ENCODE measurements at regions not wholly inside any gene's neighbourhood (a gene's known extent, or its start where the extent isn't known, plus 50 kb on each side); places are given as distances from the start of the nearest gene placed in this dataset.

DNA sequence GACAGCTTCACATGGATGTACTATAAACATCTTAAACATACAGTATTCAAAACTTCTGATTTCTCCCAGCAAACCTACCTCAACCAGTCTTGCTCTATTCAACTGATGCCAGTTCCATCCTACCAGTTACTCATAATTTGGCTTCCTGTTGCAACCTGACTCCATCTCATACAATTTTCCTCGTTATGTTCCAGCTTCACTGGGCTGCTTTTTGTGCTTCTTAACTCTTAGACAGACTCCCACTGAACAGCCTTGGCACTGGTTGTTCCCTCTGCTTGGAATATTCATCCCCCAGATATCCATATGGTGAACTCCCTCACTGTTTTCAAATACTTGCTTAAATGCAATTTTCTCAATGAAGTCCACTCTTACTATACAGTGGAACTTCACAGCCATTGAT, 249.2 kb downstream of the AEBP2 start:
- Mint-ChIP-seq H3K27ac (no peak overlapping the region), H3K9me3 (no peaks in the 10 kb centered on the region), H3K4me3 (ENCODE audit: low read depth) (no peak overlapping the region), H3K36me3 (ENCODE audit: low read depth) (no peaks in the 10 kb centered on the region), H3K4me1 (ENCODE audit: low read depth) (peaks cover 11% of the 10 kb centered on the region), H3K27me3 (ENCODE audit: low read depth) (peaks cover 4% of the 10 kb centered on the region)
- intact Hi-C loops (cut with micrococcal nuclease): no loop called here
- DNase-seq (ENCODE audit: low spot score): no peak

DNA sequence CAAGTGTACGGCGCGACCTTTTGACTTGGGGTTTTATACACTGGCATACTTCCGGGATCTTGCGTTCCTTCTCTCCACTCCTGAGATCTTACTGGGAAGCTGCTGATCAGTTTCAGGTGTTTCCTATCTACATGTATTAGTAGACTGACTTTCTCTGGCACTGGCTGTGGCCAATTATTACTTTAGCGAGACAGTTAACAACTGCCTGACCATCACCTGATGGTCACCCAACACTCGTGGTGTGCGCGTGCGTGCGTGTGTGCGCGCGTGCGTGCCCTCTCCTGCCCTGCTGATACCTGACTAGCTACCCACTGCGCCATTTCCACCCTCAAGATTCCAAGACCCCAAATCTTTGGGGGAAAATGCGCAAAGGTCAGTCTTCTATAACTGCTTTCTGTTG, 249.9 kb downstream of the AEBP2 start:
- intact Hi-C loops (cut with micrococcal nuclease): no loop called here

DNA sequence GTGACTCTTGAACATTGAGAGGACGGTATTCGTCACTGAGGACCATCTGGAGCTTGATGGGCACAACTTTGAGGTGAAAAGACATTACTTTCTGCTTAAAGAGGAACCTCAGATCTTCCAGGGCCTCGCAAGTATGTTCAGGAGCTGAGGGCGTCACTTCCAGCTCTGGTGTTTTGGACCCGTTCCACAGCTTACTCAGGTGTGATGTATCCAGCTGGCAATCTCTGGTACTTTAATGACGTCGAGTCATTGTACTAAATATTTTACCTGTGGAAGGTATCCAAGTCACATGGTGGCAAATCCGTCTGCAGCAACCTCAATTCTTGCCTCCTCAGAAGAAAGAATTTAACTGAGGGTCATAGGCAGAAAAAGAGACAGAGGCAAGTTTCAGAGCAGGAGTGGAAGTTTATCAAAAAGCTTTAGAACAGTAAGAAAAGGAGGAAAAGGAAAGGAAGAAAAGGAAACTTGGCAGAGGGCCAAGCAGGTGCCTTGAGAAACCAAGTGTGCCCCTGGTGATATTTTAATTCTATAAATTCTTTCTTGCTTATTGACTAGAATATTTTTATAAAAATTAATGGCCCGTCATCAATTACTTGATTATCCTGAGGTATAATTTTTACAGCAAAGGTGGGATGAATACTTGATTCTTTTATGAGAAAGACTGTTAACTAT, 250.6 kb downstream of the AEBP2 start:
- no peak overlapping the region for H3K27ac Mint-ChIP-seq
- H3K4me3 Mint-ChIP-seq (ENCODE audit: low read depth): no peak overlapping the region
- intact Hi-C loops (cut with micrococcal nuclease): no loop called here

More for the DNA sequence above, 249.9 kb downstream of the AEBP2 start:
- Mint-ChIP-seq H3K4me3 (ENCODE audit: low read depth) (no peak overlapping the region), H3K36me3 (ENCODE audit: low read depth) (no peaks in the 10 kb centered on the region), H3K4me1 (ENCODE audit: low read depth) (peaks cover 10% of the 10 kb centered on the region), H3K27me3 (ENCODE audit: low read depth) (peaks cover 4% of the 10 kb centered on the region), H3K9me3 (no peaks in the 10 kb centered on the region), H3K27ac (no peak overlapping the region)
- DNase-seq (ENCODE audit: low spot score): no peak

DNA sequence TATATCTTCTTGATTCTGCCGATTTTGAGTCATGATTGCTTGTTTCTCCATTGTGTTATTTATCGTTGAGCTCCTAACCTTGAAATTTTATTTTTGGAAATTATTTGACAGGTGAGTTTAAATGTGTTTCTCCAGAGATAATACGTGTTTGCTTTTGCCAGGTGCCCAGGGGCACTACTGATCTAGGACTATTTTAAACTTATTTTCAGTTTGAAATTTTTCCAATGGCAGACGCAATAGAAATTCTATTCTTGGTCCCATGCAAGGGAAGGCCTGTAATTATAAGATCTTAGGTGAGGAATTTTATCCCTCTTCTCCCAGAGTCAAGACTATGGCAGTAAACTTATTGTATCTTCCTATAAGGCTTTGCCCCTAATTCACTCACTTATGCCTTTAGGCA, 252.8 kb downstream of the AEBP2 start:
- Mint-ChIP-seq H3K27me3 (ENCODE audit: low read depth) (no peaks in the 10 kb centered on the region), H3K27ac (no peak overlapping the region), H3K9me3 (no peaks in the 10 kb centered on the region), H3K4me3 (ENCODE audit: low read depth) (no peak overlapping the region), H3K4me1 (ENCODE audit: low read depth) (peaks cover 25% of the 10 kb centered on the region), H3K36me3 (ENCODE audit: low read depth) (no peaks in the 10 kb centered on the region)
- DNase-seq (ENCODE audit: low spot score): no peak
- intact Hi-C loops (cut with micrococcal nuclease): no loop called here

More for the DNA sequence above, 250.6 kb downstream of the AEBP2 start:
- peaks cover 15% of the 10 kb centered on the region for H3K4me1 Mint-ChIP-seq (ENCODE audit: low read depth)
- peaks cover 3% of the 10 kb centered on the region for H3K27me3 Mint-ChIP-seq (ENCODE audit: low read depth)
- no peaks in the 10 kb centered on the region for H3K9me3 Mint-ChIP-seq
- DNase-seq (ENCODE audit: low spot score): no peak
- no peaks in the 10 kb centered on the region for H3K36me3 Mint-ChIP-seq (ENCODE audit: low read depth)

DNA sequence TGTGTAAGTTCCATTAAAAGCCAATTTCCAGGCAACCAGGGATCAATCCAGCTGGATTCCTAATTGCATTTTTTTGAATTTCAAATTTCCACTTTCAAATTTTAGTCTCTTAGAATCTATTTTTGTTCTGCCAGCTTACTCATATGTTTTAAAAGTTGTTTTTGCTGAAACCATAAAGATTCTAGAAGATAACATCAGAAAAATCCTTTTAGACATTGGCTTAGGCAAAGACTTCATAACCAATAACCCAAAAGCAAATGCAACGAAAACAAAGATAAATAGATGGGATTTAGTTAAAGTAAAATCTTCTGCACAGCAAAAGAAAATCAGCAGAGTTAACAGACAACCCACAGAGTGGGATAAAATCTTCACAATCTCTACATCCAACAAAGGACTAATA, 253.3 kb downstream of the AEBP2 start:
- Mint-ChIP-seq H3K9me3 (no peaks in the 10 kb centered on the region), H3K4me1 (ENCODE audit: low read depth) (peaks cover 22% of the 10 kb centered on the region), H3K36me3 (ENCODE audit: low read depth) (no peaks in the 10 kb centered on the region), H3K27ac (no peak overlapping the region), H3K27me3 (ENCODE audit: low read depth) (no peaks in the 10 kb centered on the region), H3K4me3 (ENCODE audit: low read depth) (no peak overlapping the region)
- DNase-seq (ENCODE audit: low spot score): no peak
- intact Hi-C loops (cut with micrococcal nuclease): no loop called here

DNA sequence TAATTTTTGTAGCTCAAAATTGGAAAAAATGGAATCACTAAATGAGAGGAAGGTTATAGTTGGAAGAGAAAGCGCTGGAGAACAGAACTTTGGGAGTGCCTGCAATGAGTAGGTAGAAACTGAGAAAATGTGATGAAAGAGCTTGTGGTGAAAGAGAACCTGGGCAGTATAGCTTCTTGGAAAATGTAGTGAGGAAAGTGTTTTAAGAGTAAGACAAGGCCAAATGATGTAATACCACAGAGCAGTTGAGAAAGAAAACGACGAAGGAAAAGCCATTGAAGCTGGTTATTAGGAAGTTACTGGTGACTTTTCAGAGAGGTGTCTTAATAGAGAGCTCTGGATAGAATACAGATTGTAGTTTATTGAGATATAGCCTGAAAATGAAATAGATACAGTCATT, 255.3 kb downstream of the AEBP2 start:
- peaks cover 19% of the 10 kb centered on the region for H3K4me1 Mint-ChIP-seq (ENCODE audit: low read depth)
- intact Hi-C loops (cut with micrococcal nuclease): loop anchor here (1.0 kb wide), 1 partner anchor 19 kb away; no protein-coding TSS in a partner anchor
- H3K36me3 Mint-ChIP-seq (ENCODE audit: low read depth): no peaks in the 10 kb centered on the region
- no peaks in the 10 kb centered on the region for H3K27me3 Mint-ChIP-seq (ENCODE audit: low read depth)
- no peak overlapping the region for H3K4me3 Mint-ChIP-seq (ENCODE audit: low read depth)
- H3K27ac Mint-ChIP-seq: peak overlapping the region; percentile 32
- DNase-seq (ENCODE audit: low spot score): no peak
- no peaks in the 10 kb centered on the region for H3K9me3 Mint-ChIP-seq

DNA sequence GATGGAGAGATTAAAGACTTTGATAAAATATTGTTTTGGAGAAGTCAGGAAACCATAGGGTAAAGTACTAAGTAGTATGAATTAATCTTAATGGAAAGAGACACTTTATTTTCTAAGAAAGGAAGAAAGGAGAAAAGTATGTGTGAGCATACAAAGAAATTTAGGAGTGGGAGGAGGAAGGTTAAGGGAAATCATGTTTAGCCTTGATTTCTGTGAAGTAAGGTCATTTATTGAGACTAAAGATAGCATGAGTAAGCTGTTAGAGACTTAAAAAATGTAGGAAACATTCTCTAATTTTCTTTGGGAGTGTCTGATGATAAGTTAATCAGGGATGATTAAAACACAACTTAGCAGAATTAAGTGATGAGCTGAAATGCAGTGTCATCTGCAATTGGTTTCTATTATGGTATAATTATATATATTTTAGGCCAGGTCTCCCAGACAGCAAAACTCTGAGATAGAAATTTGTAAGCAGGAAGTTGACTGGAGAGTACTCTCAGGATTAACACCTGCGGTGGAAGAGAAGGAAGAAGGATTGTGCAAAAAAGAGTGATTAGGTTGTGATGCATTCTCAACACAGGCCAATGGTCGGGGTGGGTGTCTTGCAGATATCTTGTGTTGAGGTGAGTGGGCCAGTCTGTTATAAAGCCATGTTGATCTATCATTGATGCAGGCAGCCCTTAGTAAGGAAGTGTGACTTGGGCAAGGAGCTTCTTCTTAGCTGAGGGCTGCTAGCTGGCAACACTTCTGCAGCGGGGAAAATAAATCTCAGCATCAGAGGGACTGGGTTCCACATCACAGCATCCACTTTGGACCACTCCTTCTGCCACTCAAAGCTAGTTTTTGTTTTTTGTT, 256.2 kb downstream of the AEBP2 start:
- no peaks in the 10 kb centered on the region for H3K36me3 Mint-ChIP-seq (ENCODE audit: low read depth)
- intact Hi-C loops (cut with micrococcal nuclease): no loop called here
- H3K27ac Mint-ChIP-seq: peak overlapping the region; percentile 4
- H3K4me1 Mint-ChIP-seq (ENCODE audit: low read depth): peaks cover 19% of the 10 kb centered on the region
- no peaks in the 10 kb centered on the region for H3K27me3 Mint-ChIP-seq (ENCODE audit: low read depth)
- no peak for DNase-seq (ENCODE audit: low spot score)
- H3K9me3 Mint-ChIP-seq: peaks cover 3% of the 10 kb centered on the region
- H3K4me3 Mint-ChIP-seq (ENCODE audit: low read depth): no peak overlapping the region

DNA sequence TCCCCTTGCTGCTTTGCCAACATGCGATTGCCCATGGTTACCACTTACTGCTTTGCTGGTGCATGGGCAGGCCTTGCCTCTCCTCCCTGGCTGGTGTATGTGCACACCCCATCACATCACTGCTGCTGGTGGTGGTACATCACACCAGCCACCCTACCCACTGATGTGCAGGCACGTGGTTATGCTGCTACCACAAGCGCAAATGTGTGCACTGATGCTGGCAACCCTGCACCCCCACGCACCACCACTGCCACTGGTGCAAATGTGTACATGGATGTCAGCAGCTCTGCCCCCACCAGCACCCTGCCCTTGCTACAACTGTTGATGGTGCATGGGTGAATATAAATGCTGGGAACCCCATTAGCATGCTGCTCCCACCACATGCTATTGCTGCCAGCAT, 261.7 kb downstream of the AEBP2 start:
- peaks cover 22% of the 10 kb centered on the region for H3K9me3 Mint-ChIP-seq
- H3K4me1 Mint-ChIP-seq (ENCODE audit: low read depth): peaks cover 2% of the 10 kb centered on the region
- H3K36me3 Mint-ChIP-seq (ENCODE audit: low read depth): no peaks in the 10 kb centered on the region
- DNase-seq (ENCODE audit: low spot score): no peak
- intact Hi-C loops (cut with micrococcal nuclease): no loop called here
- H3K4me3 Mint-ChIP-seq (ENCODE audit: low read depth): no peak overlapping the region
- no peaks in the 10 kb centered on the region for H3K27me3 Mint-ChIP-seq (ENCODE audit: low read depth)
- no peak overlapping the region for H3K27ac Mint-ChIP-seq

DNA sequence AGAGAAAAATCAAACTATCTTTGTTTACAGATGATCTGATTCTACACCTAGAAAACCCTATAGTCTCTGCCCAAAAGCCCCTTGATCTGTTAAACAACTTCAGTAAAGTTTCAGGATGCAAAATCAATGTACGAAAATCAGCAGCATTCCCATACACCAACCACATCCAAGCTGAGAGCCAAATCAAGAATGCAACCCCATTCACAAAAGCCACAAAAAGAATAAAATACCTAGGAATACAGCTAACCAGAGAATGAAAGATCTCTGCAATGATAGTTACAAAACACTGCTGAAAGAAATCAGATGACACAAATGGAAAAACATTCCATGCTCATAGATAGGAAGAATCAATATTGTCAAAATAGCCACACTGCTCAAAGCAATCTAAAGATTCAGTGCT, 265.7 kb downstream of the AEBP2 start:
- Mint-ChIP-seq H3K27ac (no peak overlapping the region), H3K9me3 (peaks cover 31% of the 10 kb centered on the region), H3K27me3 (ENCODE audit: low read depth) (no peaks in the 10 kb centered on the region), H3K4me3 (ENCODE audit: low read depth) (no peak overlapping the region), H3K36me3 (ENCODE audit: low read depth) (no peaks in the 10 kb centered on the region), H3K4me1 (ENCODE audit: low read depth) (no peaks in the 10 kb centered on the region)
- DNase-seq (ENCODE audit: low spot score): no peak
- intact Hi-C loops (cut with micrococcal nuclease): no loop called here

DNA sequence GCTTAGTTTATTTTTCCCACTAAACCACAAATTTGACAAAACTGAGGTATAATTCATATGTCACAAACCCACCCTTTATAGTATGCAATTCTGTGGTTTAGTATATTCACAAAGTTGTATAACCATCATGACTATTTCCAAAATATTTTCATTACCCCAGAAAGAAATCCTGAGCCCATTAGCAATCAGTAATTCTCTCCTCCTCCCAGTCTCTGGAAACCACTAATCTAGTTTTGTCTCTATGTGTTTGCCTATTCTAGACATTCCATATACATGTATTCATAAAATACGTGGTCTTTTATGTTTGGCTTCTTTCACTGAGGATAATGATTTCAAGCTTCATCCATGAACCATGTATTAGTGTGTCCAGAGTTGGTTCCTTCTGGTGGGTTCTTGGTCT, 267.6 kb downstream of the AEBP2 start:
- Mint-ChIP-seq H3K27me3 (ENCODE audit: low read depth) (no peaks in the 10 kb centered on the region), H3K4me1 (ENCODE audit: low read depth) (no peaks in the 10 kb centered on the region), H3K27ac (no peak overlapping the region), H3K36me3 (ENCODE audit: low read depth) (no peaks in the 10 kb centered on the region), H3K9me3 (peaks cover 31% of the 10 kb centered on the region), H3K4me3 (ENCODE audit: low read depth) (no peak overlapping the region)
- intact Hi-C loops (cut with micrococcal nuclease): no loop called here
- DNase-seq (ENCODE audit: low spot score): no peak

DNA sequence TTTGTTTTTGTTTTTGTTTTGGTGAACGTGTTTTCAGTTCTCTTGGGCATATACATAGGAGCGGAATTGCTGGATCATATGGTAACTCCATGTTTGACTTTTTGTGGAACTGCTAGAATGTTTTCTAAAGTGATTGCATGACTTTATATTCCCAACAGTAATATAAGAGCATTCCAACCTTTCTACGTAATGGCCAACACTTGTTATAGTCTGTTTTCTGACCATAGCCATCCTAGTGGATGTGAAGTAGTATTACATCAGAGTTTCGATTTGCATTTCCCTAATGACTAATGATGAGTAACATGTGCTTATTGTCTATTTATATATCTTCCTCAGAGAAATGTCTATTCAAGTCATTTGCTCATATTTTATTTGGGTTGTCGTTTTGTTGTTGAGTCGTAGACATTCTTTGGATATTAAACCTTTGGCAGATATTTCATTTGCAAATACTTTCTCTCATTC, 268.7 kb downstream of the AEBP2 start:
- Mint-ChIP-seq H3K4me1 (ENCODE audit: low read depth) (no peaks in the 10 kb centered on the region), H3K4me3 (ENCODE audit: low read depth) (no peak overlapping the region), H3K36me3 (ENCODE audit: low read depth) (no peaks in the 10 kb centered on the region), H3K27me3 (ENCODE audit: low read depth) (no peaks in the 10 kb centered on the region), H3K27ac (no peak overlapping the region), H3K9me3 (peaks cover 30% of the 10 kb centered on the region)
- intact Hi-C loops (cut with micrococcal nuclease): no loop called here
- DNase-seq (ENCODE audit: low spot score): no peak

DNA sequence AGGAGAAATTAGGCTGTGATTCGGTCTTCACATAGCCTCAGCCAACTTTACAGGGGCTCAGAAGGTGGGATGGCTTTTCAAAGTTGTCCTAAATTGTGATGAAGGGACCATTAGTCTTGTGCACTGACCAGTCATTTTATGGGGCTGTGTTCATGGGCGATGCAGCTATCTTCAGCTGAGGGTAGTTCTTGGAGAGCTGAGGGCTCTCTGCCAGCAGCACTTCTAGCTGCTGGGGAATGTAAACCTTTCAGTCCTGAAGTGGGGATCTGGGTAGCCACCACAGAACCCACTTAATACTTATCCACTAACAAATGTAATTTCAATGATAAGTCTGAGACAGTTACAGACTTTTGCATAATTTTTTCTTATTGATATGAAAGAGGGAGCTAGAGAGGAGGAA, 270.6 kb downstream of the AEBP2 start:
- Mint-ChIP-seq H3K9me3 (peaks cover 31% of the 10 kb centered on the region), H3K27ac (no peak overlapping the region), H3K36me3 (ENCODE audit: low read depth) (no peaks in the 10 kb centered on the region), H3K4me3 (ENCODE audit: low read depth) (no peak overlapping the region), H3K4me1 (ENCODE audit: low read depth) (no peaks in the 10 kb centered on the region), H3K27me3 (ENCODE audit: low read depth) (no peaks in the 10 kb centered on the region)
- no peak for DNase-seq (ENCODE audit: low spot score)
- intact Hi-C loops (cut with micrococcal nuclease): no loop called here
